Kidney (tissue), 13 donors: ENCODE measurements at regions not wholly inside any gene's neighbourhood (a gene's known extent, or its start where the extent isn't known, plus 50 kb on each side); places are given as distances from the start of the nearest gene placed in this dataset.

Source experiments
- DNase-seq, 5 donors: peaks; one replicate each; pipeline ENCODE4 v3.0.0-alpha.2; 2013 to 2020
- FAIRE-seq: peaks from 2 replicates; lab custom pipeline; 2012; peaks lifted over from hg19 to GRCh38; lab: Jason Lieb, UNC
- H3K27ac ChIP-seq, 2 donors: one replicate each; pipeline ENCODE4 v1.7.0; 2013; ENCODE audit warnings: low read depth in 2 of 2, low read length in 2 of 2, inconsistent platforms in 1 of 2
- H3K27me3 ChIP-seq: one replicate; pipeline ENCODE4 v1.7.1; 2013; ENCODE audit warnings: low read length, inconsistent platforms; ENCODE audit not compliant: control insufficient read depth, insufficient read depth
- H3K36me3 ChIP-seq, 3 donors: one replicate each; pipeline versions ENCODE4 v1.7.0 to v1.7.1; 2013; ENCODE audit warnings: low read length in 3 of 3, control low read depth in 1 of 3, inconsistent platforms in 1 of 3; ENCODE audit not compliant: insufficient read depth in 3 of 3, control insufficient read depth in 2 of 3
- H3K4me1 ChIP-seq, 3 donors: one replicate each; pipeline versions ENCODE4 v1.7.0 to v1.7.1; 2013; ENCODE audit warnings: low read length in 3 of 3, inconsistent platforms in 1 of 3, low read depth in 1 of 3; ENCODE audit not compliant: control insufficient read depth in 2 of 3, insufficient read depth in 2 of 3
- H3K4me3 ChIP-seq, 3 donors: one replicate each; pipeline versions ENCODE4 v1.7.0 to v1.8.1; 2013; ENCODE audit warnings: low read length in 3 of 3, control low read depth in 1 of 3, inconsistent platforms in 1 of 3
- H3K9ac ChIP-seq, 3 donors: one replicate each; pipeline versions ENCODE4 v1.7.0 to v1.7.1; 2013; ENCODE audit warnings: low read length in 3 of 3, control low read depth in 1 of 3, inconsistent platforms in 1 of 3
- H3K9me3 ChIP-seq, 3 donors: one replicate each; pipeline versions ENCODE4 v1.7.0 to v1.7.1; 2013; ENCODE audit warnings: low read length in 3 of 3, control low read depth in 1 of 3, inconsistent platforms in 1 of 3; ENCODE audit not compliant: control insufficient read depth in 2 of 3, insufficient read depth in 1 of 3
- CTCF ChIP-seq: IDR thresholded peaks from 3 replicates; pipeline ENCODE4 v1.5.1; 2012; ENCODE audit warnings: mild to moderate bottlenecking, moderate library complexity, borderline replicate concordance; ENCODE audit not compliant: insufficient read depth; ENCODE audit errors: extremely low read depth
- intact Hi-C: fragments of 100-400 bp; cut with DNase I; formaldehyde crosslinking; loops from one replicate; pipeline ENCODE4 v1.11.1; 2022
- donor health status: control.
- donor health status: control.
- donor health status: control.
- donor health status: control.
- donor health status: control.
- donor health status: DM: yes; HTN: yes; CAD: no.
- donor health status: Normal renal cell carcinoma (clear cell type).

- Histone ChIP-seq H3K9ac (no peak overlapping the region), H3K9me3 (no peaks in the 10 kb centered on the region), H3K4me1 (no peaks in the 10 kb centered on the region), H3K4me3 (no peak overlapping the region), H3K27me3 (no peaks in the 10 kb centered on the region), H3K36me3 (no peaks in the 10 kb centered on the region), H3K27ac (no peak overlapping the region)
- intact Hi-C loops = no loop called here
- no peak for TF ChIP-seq CTCF
- FAIRE-seq (no peak), DNase-seq (no peak)
These were observed 383.5 kb downstream of the RASEF start for GRCh38 chr9:82679472-82679871.

GRCh38 chr9:82680179-82680935 is 382.6 kb downstream of the RASEF start:
- H3K9me3 ChIP-seq = no peaks in the 10 kb centered on the region
- intact Hi-C loops = no loop called here
- H3K27ac ChIP-seq = no peak overlapping the region
- H3K4me1 ChIP-seq = no peaks in the 10 kb centered on the region
- no peak for TF ChIP-seq CTCF
- DNase-seq (peak in 1 of 5 donors; percentile 10), FAIRE-seq (no peak)
- no peak overlapping the region for H3K4me3 ChIP-seq
- no peak overlapping the region for H3K9ac ChIP-seq
- no peaks in the 10 kb centered on the region for H3K27me3 ChIP-seq
- H3K36me3 ChIP-seq = no peaks in the 10 kb centered on the region

- H3K4me1 ChIP-seq = no peaks in the 10 kb centered on the region
- H3K27ac ChIP-seq = no peak overlapping the region
- DNase-seq (no peak), FAIRE-seq (no peak)
- H3K4me3 ChIP-seq = no peak overlapping the region
- H3K36me3 ChIP-seq = no peaks in the 10 kb centered on the region
- intact Hi-C loops = no loop called here
- H3K27me3 ChIP-seq = no peaks in the 10 kb centered on the region
- TF ChIP-seq CTCF = no peak
- H3K9ac ChIP-seq = no peak overlapping the region
- no peaks in the 10 kb centered on the region for H3K9me3 ChIP-seq
These were observed 381.1 kb downstream of the RASEF start for GRCh38 chr9:82681809-82682208.

GRCh38 chr9:82682431-82682830 is 380.5 kb downstream of the RASEF start:
- Histone ChIP-seq H3K27ac (no peak overlapping the region), H3K27me3 (no peaks in the 10 kb centered on the region), H3K4me1 (no peaks in the 10 kb centered on the region), H3K9me3 (no peaks in the 10 kb centered on the region), H3K9ac (no peak overlapping the region), H3K4me3 (no peak overlapping the region), H3K36me3 (no peaks in the 10 kb centered on the region)
- intact Hi-C loops = no loop called here
- DNase-seq = no peak
- TF ChIP-seq CTCF = no peak
- FAIRE-seq = no peak
